GM21737 (cell line): ENCODE measurements at regions not wholly inside any gene's neighbourhood (a gene's known extent, or its start where the extent isn't known, plus 50 kb on each side); places are given as distances from the start of the nearest gene placed in this dataset.

Experiments used
- ATAC-seq: cut with Tn5 transposase; IDR thresholded peaks from one replicate; pipeline ENCODE4 v1.9.1; 2021; ENCODE audit warnings: mild to moderate bottlenecking, moderate library complexity; ENCODE audit not compliant: unreplicated experiment

GRCh38 chr16:89027281-89027680 is 50.3 kb upstream of the CBFA2T3 start:
- no peak for ATAC-seq

- ATAC-seq: peak; percentile 85
Measured at GRCh38 chr16:89031715-89032659, 55.0 kb upstream of the CBFA2T3 start.

- ATAC-seq: no peak
Measured at GRCh38 chr16:89033304-89033703, 56.3 kb upstream of the CBFA2T3 start.

- no peak for ATAC-seq
Measured at GRCh38 chr16:89033796-89034572, 57.0 kb upstream of the CBFA2T3 start.

- ATAC-seq: no peak
Measured at GRCh38 chr16:89034573-89034961, 57.6 kb upstream of the CBFA2T3 start.

GRCh38 chr16:89034971-89035668 is 58.1 kb upstream of the CBFA2T3 start:
- no peak for ATAC-seq

- no peak for ATAC-seq
Measured at GRCh38 chr16:89035669-89036570, 57.7 kb upstream of the ACSF3 start.

GRCh38 chr16:89036776-89037175 is 56.9 kb upstream of the ACSF3 start:
- no peak for ATAC-seq

GRCh38 chr16:89037261-89038152 is 56.1 kb upstream of the ACSF3 start:
- ATAC-seq: no peak

GRCh38 chr16:89038221-89038721 is 55.4 kb upstream of the ACSF3 start:
- no peak for ATAC-seq

GRCh38 chr16:89038811-89039735 is 54.6 kb upstream of the ACSF3 start:
- ATAC-seq: no peak

GRCh38 chr16:89039756-89040155 is 53.9 kb upstream of the ACSF3 start:
- no peak for ATAC-seq

GRCh38 chr16:89040391-89040790 is 53.3 kb upstream of the ACSF3 start:
- no peak for ATAC-seq

GRCh38 chr16:89040861-89041570 is 52.6 kb upstream of the ACSF3 start:
- no peak for ATAC-seq

- ATAC-seq: no peak
Measured at GRCh38 chr16:89041571-89042481, 51.8 kb upstream of the ACSF3 start.
